Neural cell (in vitro differentiated cells): ENCODE measurements at regions not wholly inside any gene's neighbourhood (a gene's known extent, or its start where the extent isn't known, plus 50 kb on each side); places are given as distances from the start of the nearest gene placed in this dataset.

ENCODE experiments used
- H2AFZ ChIP-seq: fragments of 200-600, 300-800 bp; sonication (generic), shearing (Covaris generic); 2 replicates; pipeline ENCODE4 v1.6.0; 2014; ENCODE audit warnings: low read depth, mild to moderate bottlenecking, antibody characterized with exemption, low read length, moderate library complexity
- H3F3A ChIP-seq: fragments of 200-600 bp; shearing (Covaris generic); 2 replicates; pipeline ENCODE4 v1.6.1; 2016; ENCODE audit warnings: mild to moderate bottlenecking, moderate library complexity, mixed read lengths, antibody characterized with exemption, low read length; ENCODE audit not compliant: insufficient read depth, poor library complexity, severe bottlenecking
- H3K27ac ChIP-seq: fragments of 200-600, 300-800 bp; sonication (generic), shearing (Covaris generic); 2 replicates; pipeline ENCODE4 v1.5.1; 2014; ENCODE audit warnings: mild to moderate bottlenecking, low read length, moderate library complexity
- H3K27me3 ChIP-seq: fragments of 300-800, 200-600 bp; sonication (generic), shearing (Covaris generic); 2 replicates; pipeline ENCODE4 v1.6.0; 2014; ENCODE audit warnings: mild to moderate bottlenecking, low read depth, low read length, moderate library complexity; ENCODE audit not compliant: insufficient read depth
- H3K36me3 ChIP-seq: fragments of 300-800, 200-600 bp; sonication (generic), shearing (Covaris generic); 2 replicates; pipeline ENCODE4 v1.5.1; 2014; ENCODE audit warnings: mild to moderate bottlenecking, antibody characterized with exemption, low read length, moderate library complexity; ENCODE audit not compliant: insufficient read depth
- H3K4me2 ChIP-seq: fragments of 300-800, 200-600 bp; sonication (generic), shearing (Covaris generic); 2 replicates; pipeline ENCODE4 v1.6.0; 2014; ENCODE audit warnings: mild to moderate bottlenecking, low read length
- H3K4me3 ChIP-seq: fragments of 300-800, 200-600 bp; sonication (generic), shearing (Covaris generic); 2 replicates; pipeline ENCODE4 v1.5.1; 2014; ENCODE audit warnings: mild to moderate bottlenecking, low read length, moderate library complexity
- H3K79me2 ChIP-seq: fragments of 200-600 bp; shearing (Covaris generic); replicated peaks from 2 replicates; pipeline ENCODE4 v1.6.0; 2014; ENCODE audit warnings: mild to moderate bottlenecking, low read length, moderate library complexity; ENCODE audit not compliant: insufficient read depth
- H3K9ac ChIP-seq: fragments of 300-800, 200-600 bp; sonication (generic), shearing (Covaris generic); 2 replicates; pipeline ENCODE4 v1.6.1; 2016; ENCODE audit warnings: mild to moderate bottlenecking, low read length, mixed read lengths
- H3K9me2 ChIP-seq: fragments of 200-600 bp; shearing (Covaris generic); 2 replicates; pipeline ENCODE4 v1.6.1; 2016; ENCODE audit warnings: mild to moderate bottlenecking, low read length, mixed read lengths; ENCODE audit not compliant: insufficient read depth
- H3K9me3 ChIP-seq: fragments of 200-600, 300-800 bp; sonication (generic), shearing (Covaris generic); 2 replicates; pipeline ENCODE4 v1.6.1; 2016; ENCODE audit warnings: mild to moderate bottlenecking, mixed run types, low read length, moderate library complexity, mixed read lengths
- H4K20me1 ChIP-seq: fragments of 200-600 bp; shearing (Covaris generic); 2 replicates; pipeline ENCODE4 v1.6.1; 2016; ENCODE audit warnings: mild to moderate bottlenecking, mixed run types; ENCODE audit not compliant: insufficient read depth
- EP300 ChIP-seq: fragments of 450-650 bp; conservative IDR thresholded peaks from 2 replicates; pipeline ENCODE4 v1.6.1; 2014; ENCODE audit warnings: antibody characterized with exemption, mild to moderate bottlenecking, moderate library complexity; ENCODE audit not compliant: poor library complexity, severe bottlenecking
- EZH2 ChIP-seq: fragments of 200-600, 300-800 bp; shearing (Covaris generic), sonication (generic); IDR thresholded peaks from 2 replicates; pipeline ENCODE4 v1.6.1; 2014; ENCODE audit warnings: antibody characterized with exemption, low read length, borderline replicate concordance, mild to moderate bottlenecking; ENCODE audit not compliant: insufficient read depth, poor library complexity, severe bottlenecking
- MXI1 ChIP-seq: fragments of 450-650 bp; conservative IDR thresholded peaks from 2 replicates; pipeline ENCODE4 v1.6.1; 2014; ENCODE audit warnings: antibody characterized with exemption, mild to moderate bottlenecking; ENCODE audit not compliant: poor library complexity, severe bottlenecking
- POLR2AphosphoS5 ChIP-seq: IDR thresholded peaks from 2 replicates; pipeline ENCODE4 v1.6.1; 2012
- RAD21 ChIP-seq: fragments of 450-650 bp; conservative IDR thresholded peaks from 2 replicates; pipeline ENCODE4 v1.6.1; 2014; ENCODE audit warnings: antibody characterized with exemption, mild to moderate bottlenecking, moderate library complexity
- SMC3 ChIP-seq: fragments of 450-650 bp; conservative IDR thresholded peaks from 2 replicates; pipeline ENCODE4 v1.6.1; 2014; ENCODE audit warnings: antibody characterized with exemption, mild to moderate bottlenecking, moderate library complexity; ENCODE audit not compliant: poor library complexity
- TAF1 ChIP-seq: IDR thresholded peaks from 2 replicates; pipeline ENCODE4 v1.6.1; 2012; ENCODE audit warnings: low read depth
- TF ChIP-seq, protein P1 (sequence below): IDR thresholded peaks from 2 replicates; pipeline ENCODE4 v1.6.1; 2012; ENCODE audit warnings: borderline replicate concordance
- TF ChIP-seq, protein P2 (sequence below): fragments of 450-650 bp; IDR thresholded peaks from 2 replicates; pipeline ENCODE4 v1.5.1; 2014; ENCODE audit warnings: antibody characterized with exemption, mild to moderate bottlenecking, moderate library complexity; ENCODE audit not compliant: poor library complexity, severe bottlenecking

DNA sequence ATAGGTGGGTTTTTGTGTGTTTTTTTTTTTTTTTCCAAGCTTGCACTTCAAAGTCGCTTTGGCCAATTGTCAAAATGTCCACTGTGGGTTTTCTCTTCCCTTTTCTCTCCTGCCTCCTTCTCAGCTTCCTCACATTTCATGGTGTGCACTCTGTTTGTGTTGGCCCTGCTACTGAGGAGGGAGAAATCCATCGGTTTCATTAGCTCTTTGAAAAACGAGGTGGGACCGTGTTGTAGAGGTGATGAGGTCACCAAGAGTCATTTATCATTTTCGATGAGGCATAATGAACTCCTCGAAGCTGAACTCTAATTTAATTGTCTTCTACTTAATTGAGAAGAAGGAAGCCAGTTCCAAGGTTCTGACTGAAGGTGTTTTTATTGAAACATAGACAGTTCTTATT is 174.4 kb upstream of the TOX3 start:
- Histone ChIP-seq H3K79me2 (no peaks in the 10 kb centered on the region), H3K27ac (no peak overlapping the region), H4K20me1 (no peaks in the 10 kb centered on the region), H3K4me3 (no peak overlapping the region), H3K9me2 (no peaks in the 10 kb centered on the region), H3K9ac (no peak overlapping the region), H2AFZ (no peak overlapping the region), H3K36me3 (no peaks in the 10 kb centered on the region), H3F3A (no peaks in the 10 kb centered on the region), H3K9me3 (no peaks in the 10 kb centered on the region), H3K27me3 (no peaks in the 10 kb centered on the region), H3K4me2 (no peak overlapping the region)
- TF ChIP-seq, protein P1, sequence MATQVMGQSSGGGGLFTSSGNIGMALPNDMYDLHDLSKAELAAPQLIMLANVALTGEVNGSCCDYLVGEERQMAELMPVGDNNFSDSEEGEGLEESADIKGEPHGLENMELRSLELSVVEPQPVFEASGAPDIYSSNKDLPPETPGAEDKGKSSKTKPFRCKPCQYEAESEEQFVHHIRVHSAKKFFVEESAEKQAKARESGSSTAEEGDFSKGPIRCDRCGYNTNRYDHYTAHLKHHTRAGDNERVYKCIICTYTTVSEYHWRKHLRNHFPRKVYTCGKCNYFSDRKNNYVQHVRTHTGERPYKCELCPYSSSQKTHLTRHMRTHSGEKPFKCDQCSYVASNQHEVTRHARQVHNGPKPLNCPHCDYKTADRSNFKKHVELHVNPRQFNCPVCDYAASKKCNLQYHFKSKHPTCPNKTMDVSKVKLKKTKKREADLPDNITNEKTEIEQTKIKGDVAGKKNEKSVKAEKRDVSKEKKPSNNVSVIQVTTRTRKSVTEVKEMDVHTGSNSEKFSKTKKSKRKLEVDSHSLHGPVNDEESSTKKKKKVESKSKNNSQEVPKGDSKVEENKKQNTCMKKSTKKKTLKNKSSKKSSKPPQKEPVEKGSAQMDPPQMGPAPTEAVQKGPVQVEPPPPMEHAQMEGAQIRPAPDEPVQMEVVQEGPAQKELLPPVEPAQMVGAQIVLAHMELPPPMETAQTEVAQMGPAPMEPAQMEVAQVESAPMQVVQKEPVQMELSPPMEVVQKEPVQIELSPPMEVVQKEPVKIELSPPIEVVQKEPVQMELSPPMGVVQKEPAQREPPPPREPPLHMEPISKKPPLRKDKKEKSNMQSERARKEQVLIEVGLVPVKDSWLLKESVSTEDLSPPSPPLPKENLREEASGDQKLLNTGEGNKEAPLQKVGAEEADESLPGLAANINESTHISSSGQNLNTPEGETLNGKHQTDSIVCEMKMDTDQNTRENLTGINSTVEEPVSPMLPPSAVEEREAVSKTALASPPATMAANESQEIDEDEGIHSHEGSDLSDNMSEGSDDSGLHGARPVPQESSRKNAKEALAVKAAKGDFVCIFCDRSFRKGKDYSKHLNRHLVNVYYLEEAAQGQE, result no peak
- no peak for TF ChIP-seq POLR2AphosphoS5
- no peak for TF ChIP-seq TAF1

DNA sequence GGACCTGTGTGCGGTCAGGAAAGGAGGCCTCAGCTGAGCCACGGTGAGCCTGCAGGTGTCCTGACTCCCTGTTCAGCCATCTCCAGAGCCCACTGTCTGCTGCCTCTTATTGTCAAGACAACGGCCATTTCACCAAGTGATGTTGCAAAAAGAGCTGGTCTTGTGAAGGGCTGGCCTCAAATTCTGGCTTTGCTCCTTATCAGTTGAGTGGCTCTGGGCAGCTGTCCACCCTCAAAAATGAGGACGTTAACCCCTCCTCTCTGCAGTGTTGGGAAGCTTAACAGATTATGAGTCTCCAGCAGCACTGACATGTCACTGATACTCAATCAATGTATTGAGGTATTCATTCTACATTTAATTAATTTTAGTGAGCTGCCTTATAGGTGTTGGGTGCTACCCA is 171.1 kb upstream of the TOX3 start:
- Histone ChIP-seq H3K27me3 (no peaks in the 10 kb centered on the region), H3K9me3 (no peaks in the 10 kb centered on the region), H2AFZ (no peak overlapping the region), H3K36me3 (no peaks in the 10 kb centered on the region), H3F3A (no peaks in the 10 kb centered on the region), H3K27ac (no peak overlapping the region), H3K4me3 (no peak overlapping the region), H4K20me1 (no peaks in the 10 kb centered on the region), H3K79me2 (no peaks in the 10 kb centered on the region), H3K4me2 (no peak overlapping the region), H3K9me2 (no peaks in the 10 kb centered on the region), H3K9ac (no peak overlapping the region)
- TF ChIP-seq POLR2AphosphoS5 (no peak), SMC3 (no peak), EZH2 (no peak), EP300 (no peak), TAF1 (no peak), RAD21 (no peak), MXI1 (no peak)
- TF ChIP-seq, protein P2, sequence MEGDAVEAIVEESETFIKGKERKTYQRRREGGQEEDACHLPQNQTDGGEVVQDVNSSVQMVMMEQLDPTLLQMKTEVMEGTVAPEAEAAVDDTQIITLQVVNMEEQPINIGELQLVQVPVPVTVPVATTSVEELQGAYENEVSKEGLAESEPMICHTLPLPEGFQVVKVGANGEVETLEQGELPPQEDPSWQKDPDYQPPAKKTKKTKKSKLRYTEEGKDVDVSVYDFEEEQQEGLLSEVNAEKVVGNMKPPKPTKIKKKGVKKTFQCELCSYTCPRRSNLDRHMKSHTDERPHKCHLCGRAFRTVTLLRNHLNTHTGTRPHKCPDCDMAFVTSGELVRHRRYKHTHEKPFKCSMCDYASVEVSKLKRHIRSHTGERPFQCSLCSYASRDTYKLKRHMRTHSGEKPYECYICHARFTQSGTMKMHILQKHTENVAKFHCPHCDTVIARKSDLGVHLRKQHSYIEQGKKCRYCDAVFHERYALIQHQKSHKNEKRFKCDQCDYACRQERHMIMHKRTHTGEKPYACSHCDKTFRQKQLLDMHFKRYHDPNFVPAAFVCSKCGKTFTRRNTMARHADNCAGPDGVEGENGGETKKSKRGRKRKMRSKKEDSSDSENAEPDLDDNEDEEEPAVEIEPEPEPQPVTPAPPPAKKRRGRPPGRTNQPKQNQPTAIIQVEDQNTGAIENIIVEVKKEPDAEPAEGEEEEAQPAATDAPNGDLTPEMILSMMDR, result no peak
- TF ChIP-seq, protein P1, result no peak
